HEK293 (cell line): ENCODE measurements at regions not wholly inside any gene's neighbourhood (a gene's known extent, or its start where the extent isn't known, plus 50 kb on each side); places are given as distances from the start of the nearest gene placed in this dataset.

Experiments
- ZNF223 ChIP-seq: fragments of 450-650 bp; formaldehyde crosslinking; IDR thresholded peaks from 2 replicates; pipeline ENCODE4 v1.5.1; 2016; ENCODE audit warnings: missing biosample characterization, missing genetic modification characterization
- TF ChIP-seq, protein P1 (sequence below): fragments of 450-650 bp; formaldehyde crosslinking; IDR thresholded peaks from 2 replicates; pipeline ENCODE4 v1.5.1; 2016; ENCODE audit warnings: missing biosample characterization, missing genetic modification characterization

DNA sequence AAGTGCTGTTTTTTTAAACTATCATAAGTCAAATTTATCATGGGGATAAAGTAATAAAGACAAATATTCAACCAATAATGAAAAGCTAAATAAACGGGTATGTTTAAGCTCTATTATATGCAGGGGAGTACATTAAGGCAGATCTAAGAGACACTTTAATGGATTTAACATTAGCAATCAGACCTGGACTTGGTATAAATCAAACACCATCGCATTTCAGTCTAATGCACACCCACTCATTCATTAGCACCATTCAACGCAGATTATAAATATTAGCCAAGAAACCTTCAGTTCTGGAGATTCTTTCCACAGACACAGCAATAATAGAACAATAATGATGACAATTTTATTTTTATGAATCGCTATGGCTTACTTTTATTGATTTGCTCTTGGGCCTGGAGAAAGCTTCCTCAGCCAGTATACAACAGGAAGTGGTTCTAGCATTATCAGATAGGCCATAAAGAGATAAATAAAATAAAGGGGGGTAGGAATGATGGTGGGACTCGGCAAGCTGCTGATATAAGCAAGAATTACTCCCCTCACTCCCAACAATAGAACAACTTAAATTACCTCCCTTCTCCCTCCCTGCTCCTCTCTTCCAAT lies 172.2 kb downstream of the PSAT1 start:
- TF ChIP-seq, protein P1, sequence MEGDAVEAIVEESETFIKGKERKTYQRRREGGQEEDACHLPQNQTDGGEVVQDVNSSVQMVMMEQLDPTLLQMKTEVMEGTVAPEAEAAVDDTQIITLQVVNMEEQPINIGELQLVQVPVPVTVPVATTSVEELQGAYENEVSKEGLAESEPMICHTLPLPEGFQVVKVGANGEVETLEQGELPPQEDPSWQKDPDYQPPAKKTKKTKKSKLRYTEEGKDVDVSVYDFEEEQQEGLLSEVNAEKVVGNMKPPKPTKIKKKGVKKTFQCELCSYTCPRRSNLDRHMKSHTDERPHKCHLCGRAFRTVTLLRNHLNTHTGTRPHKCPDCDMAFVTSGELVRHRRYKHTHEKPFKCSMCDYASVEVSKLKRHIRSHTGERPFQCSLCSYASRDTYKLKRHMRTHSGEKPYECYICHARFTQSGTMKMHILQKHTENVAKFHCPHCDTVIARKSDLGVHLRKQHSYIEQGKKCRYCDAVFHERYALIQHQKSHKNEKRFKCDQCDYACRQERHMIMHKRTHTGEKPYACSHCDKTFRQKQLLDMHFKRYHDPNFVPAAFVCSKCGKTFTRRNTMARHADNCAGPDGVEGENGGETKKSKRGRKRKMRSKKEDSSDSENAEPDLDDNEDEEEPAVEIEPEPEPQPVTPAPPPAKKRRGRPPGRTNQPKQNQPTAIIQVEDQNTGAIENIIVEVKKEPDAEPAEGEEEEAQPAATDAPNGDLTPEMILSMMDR, result no peak
- no peak for TF ChIP-seq ZNF223 (tag by site-specific recombination)
